GM18909 (cell line): ENCODE measurements at regions not wholly inside any gene's neighbourhood (a gene's known extent, or its start where the extent isn't known, plus 50 kb on each side); places are given as distances from the start of the nearest gene placed in this dataset.

Experiments used
- ATAC-seq: cut with Tn5 transposase; IDR thresholded peaks from one replicate; pipeline ENCODE4 v1.9.1; 2021; ENCODE audit warnings: mild to moderate bottlenecking; ENCODE audit not compliant: unreplicated experiment, poor library complexity

DNA sequence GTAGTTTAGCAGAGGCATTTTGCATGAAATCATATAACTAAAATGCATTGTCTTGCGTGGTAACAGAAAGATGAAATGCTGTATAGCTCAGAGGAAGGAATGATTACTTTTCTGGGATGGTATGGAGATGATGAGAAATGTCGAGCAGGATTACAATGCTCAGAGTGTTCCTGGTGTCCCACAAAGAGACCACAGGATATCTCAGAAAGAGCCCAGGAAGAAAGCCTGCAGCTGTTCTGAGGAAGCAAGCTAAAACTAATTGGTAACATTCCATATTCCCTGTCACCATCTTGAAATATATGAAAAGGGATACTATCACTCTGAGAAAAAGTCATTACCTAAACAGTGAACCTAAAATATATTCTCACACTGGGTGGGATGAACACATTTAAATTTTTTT is 233.1 kb downstream of the POU4F1 start:
- no peak for ATAC-seq

DNA sequence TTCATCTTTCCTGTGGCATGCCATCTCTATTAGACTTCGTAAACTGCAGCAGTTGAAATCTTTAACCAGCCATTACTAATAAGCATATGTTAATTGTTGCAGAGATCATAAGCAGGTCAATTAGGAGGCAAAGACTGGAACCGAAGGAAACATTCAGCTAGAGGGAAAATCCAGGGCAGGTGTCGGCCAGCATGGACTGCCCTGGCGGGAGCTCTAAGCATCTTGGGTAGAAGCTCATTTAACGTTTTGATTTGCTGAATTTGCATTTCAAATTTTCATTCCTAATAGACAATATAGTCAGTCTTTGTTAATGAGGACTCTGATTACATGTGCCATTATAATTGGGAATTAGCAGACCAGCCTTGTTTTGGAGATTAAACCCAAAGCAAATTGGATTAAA is 238.6 kb downstream of the POU4F1 start:
- no peak for ATAC-seq

DNA sequence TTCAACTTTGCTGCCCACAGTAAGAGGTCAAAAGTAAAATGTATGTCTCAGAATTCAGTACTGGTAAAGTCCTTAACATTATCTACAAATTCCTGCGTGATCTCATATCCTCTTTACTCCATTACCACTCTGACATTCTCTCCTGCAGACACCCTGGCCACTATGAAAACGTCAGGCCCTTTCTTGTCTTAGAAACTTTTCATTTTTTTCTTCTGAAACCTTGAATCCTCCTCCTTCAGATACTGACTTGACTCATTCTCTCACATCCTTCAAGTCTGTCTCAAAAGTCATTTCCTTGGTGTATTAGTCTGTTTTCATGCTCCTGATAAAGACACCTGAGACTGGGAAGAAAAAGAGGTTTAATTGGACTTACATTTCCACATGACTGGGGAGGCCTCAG is 262.3 kb downstream of the POU4F1 start:
- peak; percentile 85 for ATAC-seq

DNA sequence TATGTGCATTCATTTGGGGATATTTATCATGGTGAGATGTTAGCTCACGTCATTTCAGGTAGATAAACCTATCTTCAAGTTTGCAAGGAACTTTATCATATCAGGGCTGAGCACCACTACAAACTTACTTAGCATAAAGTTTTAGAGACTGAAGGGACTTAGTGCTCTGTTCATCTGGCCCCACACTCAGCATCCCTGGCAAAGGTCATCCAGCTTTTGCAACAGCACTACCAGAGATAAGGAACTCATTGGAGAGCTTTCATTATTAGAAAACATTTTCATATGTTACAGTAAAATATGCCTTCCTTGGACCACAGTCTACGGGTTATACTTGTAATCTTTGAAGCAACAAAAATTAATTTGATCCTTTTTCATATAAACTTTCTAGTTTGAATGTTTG is 263.4 kb downstream of the POU4F1 start:
- ATAC-seq: no peak

DNA sequence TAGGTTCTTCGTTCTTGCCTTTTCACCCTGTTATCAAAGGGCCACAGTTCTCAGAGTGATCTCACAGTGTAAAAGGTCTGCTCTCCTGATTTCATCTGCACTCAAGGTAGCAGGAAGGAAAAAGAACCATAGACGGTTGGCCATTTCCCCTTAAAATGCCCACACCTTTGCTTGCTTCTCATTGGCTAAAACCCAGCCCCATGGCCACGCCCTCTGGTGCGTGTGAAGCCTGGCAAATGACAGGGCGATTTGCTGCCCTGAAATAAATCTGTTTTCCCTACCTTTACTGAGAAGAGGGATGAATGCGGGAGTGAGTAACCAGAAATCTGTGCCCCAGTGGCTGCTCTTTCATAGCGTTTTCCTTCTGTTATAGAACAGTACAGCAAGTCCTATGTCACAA is 269.3 kb downstream of the POU4F1 start:
- ATAC-seq: no peak

DNA sequence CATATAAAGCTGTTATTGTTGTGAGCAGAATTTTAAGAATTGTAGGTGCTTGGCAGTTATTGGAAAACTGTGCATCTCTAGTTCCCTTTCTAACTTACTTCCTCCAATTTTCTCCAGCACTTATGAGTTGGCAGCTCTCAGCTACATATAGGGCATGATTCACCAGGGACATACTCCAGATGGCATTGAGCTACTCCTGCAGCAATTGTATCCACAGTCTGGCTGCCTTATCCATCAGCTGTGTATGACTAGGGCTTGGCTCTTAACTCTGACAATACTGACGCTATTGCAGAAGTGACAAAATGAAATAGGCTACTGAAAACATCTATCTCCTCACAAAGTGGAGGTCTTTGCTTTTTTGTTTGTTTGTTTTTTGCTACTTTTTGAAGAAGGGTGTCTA is 276.7 kb downstream of the POU4F1 start:
- ATAC-seq: no peak

DNA sequence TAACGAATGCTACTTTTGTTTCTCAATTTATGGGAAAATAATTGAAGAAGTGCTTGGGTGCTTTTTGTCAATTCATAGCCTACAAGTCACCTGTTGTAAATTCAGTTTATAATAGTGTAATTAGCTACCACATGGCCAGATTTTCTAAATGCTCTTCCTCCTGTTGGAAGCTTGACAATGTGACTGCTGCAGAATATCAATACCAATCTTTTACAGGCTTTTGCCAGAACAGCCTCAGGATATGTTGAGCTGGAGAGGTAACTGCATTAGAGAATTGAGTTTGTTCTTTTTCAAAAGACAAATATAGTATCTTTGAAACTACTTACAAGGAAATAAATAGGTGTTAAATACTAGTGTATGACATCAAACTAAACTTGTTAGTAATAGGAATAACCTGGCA is 277.8 kb downstream of the POU4F1 start:
- no peak for ATAC-seq

DNA sequence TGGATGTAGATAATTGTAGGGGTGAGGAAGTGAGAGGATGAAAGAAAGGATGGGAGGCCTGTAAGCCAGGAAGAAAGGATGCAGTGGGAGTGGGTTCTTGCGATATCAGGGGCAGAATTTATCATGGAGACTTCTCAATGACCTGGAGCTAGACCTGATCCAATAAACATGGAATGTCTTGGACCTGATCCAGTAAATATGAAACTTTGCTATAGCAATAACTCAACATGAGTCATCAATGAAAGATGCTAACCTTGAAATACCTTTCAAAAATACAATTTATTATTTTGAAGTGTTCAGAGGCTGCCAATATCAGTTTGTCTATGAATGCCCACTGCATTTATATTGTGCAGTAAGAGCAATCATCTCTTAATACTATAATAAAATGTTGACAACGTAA is 279.5 kb downstream of the POU4F1 start:
- no peak for ATAC-seq

DNA sequence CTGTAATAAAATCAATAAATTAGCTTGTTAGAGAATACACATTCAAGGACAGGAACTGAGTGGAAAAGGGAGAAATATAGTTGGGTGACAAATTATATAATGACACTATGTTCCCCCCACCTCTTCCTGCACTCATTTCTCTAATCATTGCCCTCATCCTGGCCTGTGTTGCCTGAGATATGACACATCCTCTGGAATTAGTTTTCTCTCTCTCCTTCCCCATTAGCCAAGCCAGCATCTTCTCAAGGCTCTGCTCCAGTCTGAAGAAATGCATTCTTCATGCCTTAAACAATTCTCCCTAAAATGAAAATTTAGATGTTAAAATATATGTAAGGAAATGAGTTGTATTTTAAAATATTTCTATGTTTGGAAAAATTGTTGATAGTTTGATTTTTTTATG is 280.3 kb downstream of the POU4F1 start:
- ATAC-seq: no peak

DNA sequence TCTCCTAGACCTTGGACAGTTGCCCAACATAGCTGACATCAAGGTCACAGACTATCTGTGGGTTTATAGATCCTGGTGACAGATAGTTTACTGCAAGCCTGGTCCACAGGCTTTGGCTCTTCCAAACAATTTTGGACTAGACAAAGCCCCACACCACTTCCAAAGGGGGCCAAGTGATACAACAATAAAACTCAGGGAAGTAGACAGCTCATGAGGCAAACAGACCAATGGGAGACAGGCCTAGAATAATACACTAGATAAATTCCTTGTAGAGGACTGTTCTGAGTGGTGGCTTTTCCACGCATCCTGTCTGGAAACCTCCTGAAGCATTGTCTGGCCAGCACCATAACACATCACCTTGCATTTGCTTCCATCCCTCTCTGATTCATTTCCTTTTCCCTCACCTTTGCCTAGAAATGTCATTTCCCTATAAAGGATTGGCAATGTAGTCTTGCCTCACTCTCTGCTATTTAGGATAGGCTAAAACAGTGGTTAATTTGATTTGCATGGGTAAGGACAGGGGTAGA is 284.2 kb downstream of the POU4F1 start:
- no peak for ATAC-seq

DNA sequence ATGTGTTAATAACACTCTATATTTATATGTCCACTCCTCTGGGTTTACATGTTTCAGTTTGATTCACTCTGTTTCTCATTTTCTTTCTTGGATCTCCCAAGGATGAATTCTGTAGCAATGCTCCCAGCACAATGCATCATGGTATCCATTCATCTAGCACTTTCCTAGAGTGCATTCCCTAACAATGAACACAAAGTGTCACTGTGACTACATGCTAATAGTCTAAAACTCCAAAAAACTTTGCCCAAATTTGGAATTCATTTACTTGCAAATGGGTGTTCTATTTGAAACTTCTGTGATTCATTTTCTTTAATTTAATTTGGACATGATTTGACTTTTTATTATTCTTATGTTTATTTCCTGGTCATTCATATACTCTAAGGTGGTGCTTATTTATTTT is 286.3 kb downstream of the POU4F1 start:
- ATAC-seq: no peak

DNA sequence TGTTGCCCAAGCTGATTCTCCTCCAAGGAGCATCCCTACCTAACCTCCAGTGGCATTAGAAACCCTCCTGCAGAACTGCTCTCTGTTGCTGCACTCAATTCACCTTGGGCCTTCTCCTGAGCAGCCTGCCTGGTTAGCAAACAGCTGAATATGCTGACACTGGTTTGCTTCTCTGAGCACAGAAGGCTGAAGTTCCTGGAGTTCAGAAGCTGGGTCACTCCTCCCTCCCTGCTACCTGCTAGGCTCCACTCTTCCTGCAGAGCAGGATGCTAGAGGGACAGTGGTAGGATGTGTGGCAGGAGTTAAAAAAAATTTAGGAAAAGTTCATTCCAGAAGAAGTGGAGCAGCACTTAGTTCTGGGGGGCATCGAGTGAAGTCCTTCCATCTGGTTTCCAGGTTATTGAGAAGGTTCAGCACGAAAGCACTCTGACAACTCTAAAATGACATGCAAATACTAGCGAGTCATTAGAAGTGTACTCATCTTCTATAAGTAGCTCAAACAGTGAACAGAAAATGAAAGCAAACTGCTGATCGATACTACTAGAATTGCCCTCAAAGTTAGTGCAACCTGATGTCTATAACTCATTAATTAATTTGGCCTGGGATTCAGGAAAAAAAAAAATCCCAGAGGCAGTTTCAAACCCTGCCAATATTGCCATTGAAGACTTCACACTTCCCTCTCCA is 293.7 kb downstream of the POU4F1 start:
- peak; percentile 89 for ATAC-seq

DNA sequence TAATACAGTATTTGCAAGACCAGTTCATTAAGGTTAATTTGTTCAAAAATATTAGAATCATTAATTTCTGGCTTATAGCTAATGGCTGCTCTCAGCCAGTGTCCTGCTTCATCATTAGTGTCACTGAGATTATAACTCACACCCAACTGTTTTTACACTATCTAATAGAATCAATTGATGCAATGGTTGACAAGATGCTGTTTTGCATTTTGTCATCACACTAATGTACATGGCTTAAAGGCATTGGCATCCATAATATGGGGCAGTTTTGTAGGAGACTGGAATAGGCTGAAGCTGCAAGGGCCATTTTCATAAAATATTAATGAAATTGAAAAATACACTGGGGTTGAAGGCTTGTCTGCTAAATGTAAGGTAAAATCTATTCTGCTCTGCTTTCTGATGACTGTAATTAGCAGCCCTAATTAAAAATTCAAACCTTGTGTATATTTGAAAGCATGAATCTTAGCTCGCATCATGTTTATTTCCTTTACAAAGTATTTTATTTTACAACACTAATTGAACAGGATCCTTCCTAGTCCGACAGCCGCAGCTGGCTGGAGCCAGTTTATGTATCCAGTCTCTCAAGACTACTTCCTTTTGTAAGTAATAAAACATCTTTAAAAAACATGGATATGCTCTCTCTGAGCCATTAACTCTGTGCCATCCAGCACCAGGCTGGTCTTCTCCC is 296.7 kb downstream of the POU4F1 start:
- ATAC-seq: no peak

DNA sequence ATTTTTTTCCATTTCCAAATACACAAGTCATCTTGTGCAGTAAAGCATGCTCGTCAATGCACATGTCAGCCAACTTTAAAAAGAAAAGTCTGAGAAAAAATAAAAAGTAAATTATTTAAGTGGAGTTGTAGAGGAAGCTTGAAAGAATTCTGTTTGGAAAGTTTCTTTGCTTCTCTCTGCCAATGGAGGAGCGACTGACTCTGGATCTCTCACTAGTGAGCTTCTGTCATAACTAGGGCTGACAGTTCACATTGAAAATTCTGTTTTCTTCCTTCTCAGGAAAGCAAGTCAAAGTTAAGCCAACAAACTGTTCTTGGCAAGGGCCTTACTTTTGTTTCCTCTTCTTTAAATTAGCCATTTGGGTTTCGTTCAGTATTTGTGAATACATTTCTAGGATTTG is 298.2 kb downstream of the POU4F1 start:
- no peak for ATAC-seq

DNA sequence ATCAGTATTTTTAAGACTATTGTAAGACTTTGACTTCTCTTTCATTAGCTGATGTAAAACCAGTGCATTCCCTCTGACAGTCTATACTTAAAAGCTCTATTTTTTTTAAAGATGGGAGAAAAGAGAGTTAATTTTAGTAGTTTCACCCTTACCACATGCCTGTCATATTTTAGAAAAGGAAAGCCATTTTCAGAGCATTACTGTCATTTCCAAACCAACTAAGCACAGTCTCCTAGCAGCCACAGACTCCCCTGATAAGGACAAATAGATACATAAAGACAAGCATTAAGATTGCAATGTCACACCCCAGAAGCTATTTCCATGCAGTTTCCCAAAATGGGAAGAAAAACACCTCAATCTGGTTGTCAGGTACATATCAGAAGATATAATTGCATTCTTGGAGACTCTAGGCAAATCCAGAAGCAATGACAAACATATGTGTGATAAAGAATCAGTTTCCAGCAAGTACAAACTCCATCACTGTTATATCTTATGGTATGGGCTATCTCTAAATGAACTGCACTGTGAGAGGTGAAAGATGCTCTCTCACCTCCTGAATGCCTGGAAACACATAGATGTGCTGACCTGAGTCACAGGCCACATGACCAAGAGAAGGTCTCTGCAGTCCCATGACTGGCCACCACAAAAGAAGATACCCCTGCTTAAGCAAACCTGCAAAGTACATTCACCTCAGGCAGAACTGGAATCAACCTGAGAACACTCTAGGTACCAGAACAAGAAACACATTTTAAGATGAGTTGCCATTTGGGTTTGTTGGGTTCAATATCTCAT is 303.3 kb downstream of the POU4F1 start:
- ATAC-seq: peak; percentile 61

DNA sequence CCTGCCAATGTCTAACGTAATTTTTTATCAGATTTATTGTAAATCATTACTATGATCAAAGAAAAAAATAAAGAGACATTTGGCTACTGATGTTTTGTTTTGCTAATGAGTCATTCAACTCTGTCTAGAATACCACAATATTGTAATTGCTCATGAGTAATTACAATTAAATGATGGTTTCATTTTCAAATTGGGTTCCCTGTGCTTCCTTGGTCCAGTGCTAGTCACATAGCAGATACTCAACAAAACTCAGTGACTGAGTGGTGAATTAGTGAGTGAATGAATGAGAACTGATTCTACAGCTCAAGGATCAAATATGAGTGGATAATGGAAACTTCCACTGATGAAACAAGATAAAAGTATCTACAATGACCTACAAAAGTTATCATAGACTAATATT is 304.7 kb downstream of the POU4F1 start:
- ATAC-seq: no peak

DNA sequence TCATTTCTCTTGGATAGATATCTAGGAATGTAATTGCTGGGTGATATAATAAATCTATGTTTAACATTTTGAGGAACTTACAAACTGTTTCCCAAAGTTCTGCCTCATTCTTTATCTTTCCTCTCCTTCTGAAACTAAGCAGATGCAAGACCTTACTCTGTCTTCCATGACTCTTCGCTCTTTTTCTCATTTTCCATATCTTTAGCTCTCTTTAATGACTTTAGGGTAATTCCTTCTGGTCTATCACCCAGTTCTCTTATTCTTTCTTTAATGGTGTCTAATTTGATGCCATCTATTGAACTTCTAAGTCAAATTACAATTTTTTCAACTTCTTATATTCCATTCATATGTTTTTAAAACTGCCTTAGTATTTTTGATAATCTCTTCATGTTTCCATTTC is 316.6 kb downstream of the POU4F1 start:
- ATAC-seq: no peak

DNA sequence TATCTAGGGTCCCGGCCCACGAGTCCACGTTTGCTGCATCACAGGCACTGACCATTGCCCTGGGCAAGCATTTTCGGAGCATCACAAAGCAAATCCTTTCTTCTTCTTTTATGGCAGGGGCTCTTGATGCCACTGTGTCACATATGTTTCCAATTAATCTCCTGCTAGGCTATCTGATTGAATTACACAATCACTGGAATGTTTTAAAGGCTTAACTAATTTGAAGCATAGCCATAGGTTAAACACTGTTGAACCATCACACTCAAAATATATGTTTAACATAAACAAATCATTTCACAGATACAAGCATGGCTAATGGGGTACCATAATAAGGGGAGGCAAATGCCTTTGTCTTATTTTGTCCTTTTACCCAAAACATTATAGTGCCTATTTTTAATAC is 338.3 kb downstream of the POU4F1 start:
- no peak for ATAC-seq

DNA sequence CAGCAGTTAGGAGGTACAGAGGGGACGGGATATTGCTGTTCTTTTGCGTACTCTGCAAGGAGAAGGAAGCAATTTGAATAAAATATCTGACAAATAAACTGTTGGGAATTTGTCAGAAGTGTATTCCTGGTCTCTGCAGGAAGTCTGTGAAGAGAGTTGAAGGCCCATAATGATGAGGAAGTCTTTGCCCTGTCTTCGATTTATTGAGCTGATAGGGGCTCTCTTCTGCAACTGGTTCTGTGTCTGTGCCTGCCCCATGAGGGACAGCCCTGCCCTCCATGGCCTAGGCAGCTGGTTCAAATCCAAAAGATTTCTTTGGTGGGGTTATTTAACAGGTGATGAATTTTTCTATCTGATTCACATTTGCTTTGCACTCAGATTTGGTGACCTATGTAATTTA is 339.7 kb upstream of the EDNRB start:
- ATAC-seq: no peak

DNA sequence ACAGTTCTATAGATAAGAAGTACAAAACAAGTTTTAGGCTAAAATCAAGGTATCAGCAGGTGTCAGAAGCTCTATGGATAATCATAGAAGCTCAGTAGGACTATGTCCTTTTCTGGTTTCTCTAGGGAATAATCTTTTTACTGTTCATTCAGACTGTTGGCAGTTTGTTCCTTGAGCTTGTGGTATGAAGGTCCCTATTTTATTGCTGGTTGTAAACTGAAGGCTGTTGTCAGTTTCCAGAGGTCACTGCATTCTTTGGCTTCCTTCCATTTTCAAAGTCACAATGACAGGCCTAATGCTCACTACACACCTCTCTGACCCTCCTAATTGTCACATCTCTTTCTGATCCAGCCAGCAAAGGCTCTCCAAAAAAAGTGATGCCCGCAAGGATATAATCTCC is 337.9 kb upstream of the EDNRB start:
- no peak for ATAC-seq

DNA sequence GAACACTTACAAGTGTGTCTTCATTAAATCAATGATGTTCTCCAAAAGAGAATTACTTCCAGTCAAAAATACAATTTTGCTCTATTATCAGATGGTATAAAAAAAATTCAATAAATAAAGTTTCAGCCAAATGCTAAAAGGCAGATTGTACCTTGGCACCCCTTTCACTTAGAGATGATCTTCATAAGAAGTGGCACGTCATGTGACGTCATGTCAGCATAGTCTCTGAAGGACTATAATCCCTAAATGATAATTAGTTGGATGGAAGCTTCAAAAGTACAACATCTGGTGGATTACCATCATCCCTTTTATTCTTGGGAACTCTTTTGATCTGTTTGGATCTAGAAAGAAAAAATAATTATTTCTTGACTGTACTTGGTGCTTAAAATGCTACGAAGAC is 335.5 kb upstream of the EDNRB start:
- no peak for ATAC-seq
